ENCODE measurements at regions not wholly inside any gene's neighbourhood (a gene's known extent, or its start where the extent isn't known, plus 50 kb on each side); places are given as distances from the start of the nearest gene placed in this dataset.
"Not testable (repeated sequence)": the region's sequence is repeated elsewhere in the genome, so short reads cannot be mapped to it uniquely, and the experiment has no call there.

- no peak for TF ChIP-seq CTCF (IDR thresholded peaks at IDR 0.05; ENCODE audit: control extremely low read depth, extremely low read depth, low read depth, missing control alignments)
- ChIA-PET CTCF (no interaction called here), POLR2A (no interaction called here)
- no peak for DNase-seq (ENCODE audit: extremely low spot score)
These were observed 275.5 kb upstream of the AZI2 start for GRCh38 chr3:28624084-28624483.

DNA sequence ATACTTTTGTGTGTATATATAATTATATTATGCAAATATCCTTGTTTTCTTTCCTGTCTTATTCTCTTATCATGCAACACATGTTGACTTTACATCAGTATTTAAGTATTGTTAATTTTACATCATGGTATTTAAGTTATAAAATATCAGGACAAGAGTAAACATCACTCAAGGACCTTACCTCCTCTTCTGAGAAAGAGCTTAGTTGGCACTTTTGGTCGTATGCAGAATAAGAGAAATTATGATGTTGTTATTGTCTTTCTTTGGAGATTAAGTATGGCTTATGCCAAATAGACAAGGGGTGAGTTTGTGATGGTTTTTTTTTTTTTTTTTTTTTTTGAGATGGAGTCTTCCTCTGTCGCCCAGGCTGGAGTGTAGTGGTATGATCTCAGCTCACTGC lies 279.2 kb upstream of the AZI2 start:
- CTCF ChIA-PET; DNase-seq (ENCODE audit: extremely low spot score); POLR2A ChIA-PET: not testable (repeated sequence)

DNA sequence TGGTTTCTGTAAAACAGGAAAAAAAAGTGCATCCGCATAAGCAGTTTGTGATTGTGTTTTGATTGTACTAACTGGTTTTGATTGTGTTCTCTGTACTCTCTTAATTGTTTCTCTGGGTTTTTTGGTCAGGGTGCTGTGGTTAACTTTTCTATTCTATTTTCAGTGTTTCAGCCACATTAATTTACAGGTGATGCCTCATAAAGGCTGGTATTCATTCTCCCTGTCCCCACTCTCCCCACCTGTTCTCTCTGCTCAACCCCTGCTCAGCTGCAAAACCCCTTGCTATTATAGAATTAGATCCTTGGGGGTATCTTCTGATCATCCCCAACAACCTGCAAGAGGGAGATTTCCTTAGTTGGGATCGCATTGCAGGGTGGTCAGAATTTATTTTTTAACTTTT lies 285.4 kb upstream of the AZI2 start:
- ChIA-PET POLR2A (no interaction called here), CTCF (interaction anchor here (1.3 to 2.0 kb wide), 2 partner anchors 15 to 34 kb away, joined by 3 to 6 read pairs; no protein-coding TSS in a partner anchor)
- TF ChIP-seq CTCF (IDR thresholded peaks at IDR 0.05; ENCODE audit: control extremely low read depth, extremely low read depth, low read depth, missing control alignments): no peak
- DNase-seq (ENCODE audit: extremely low spot score): no peak

GRCh38 chr3:28637742-28638141 lies 289.1 kb upstream of the AZI2 start:
- ChIA-PET POLR2A (no interaction called here), CTCF (interaction anchor here (0.9 to 1.3 kb wide), 3 partner anchors 9 to 35 kb away, joined by 4 read pairs; no protein-coding TSS in a partner anchor)
- DNase-seq (ENCODE audit: extremely low spot score): no peak
- no peak for TF ChIP-seq CTCF (IDR thresholded peaks at IDR 0.05; ENCODE audit: control extremely low read depth, extremely low read depth, low read depth, missing control alignments)

DNA sequence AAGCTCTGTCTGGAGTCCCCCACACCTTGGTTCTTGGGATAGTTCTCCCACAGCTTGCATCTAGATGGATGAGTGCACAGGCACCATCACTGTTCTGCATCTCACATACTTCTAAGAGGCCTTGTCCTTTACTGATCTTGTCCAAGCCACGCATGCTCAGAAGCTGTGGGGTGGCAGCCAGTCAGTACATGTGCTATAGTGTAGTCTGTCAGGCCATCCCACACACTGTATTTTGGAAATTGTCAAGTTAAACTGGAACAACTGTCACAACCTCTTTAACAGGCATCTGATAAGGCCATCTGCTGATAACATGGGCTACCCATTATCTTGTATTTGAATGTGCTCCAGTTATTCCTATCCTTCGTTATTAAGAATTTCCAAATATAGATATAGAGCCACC lies 296.5 kb upstream of the AZI2 start:
- CTCF ChIA-PET: interaction anchor here (1.1 to 4.2 kb wide), 2 partner anchors 19 to 23 kb away, joined by 3 to 16 read pairs; no protein-coding TSS in a partner anchor

GRCh38 chr3:28646435-28646834 lies 297.8 kb upstream of the AZI2 start:
- CTCF ChIA-PET: interaction anchor here (1.1 to 4.2 kb wide), 2 partner anchors 8 to 22 kb away, joined by 4 to 16 read pairs; no protein-coding TSS in a partner anchor
- no peak for TF ChIP-seq CTCF (IDR thresholded peaks at IDR 0.05; ENCODE audit: control extremely low read depth, extremely low read depth, low read depth, missing control alignments)
- no peak for DNase-seq (ENCODE audit: extremely low spot score)
- POLR2A ChIA-PET: no interaction called here

More for the DNA sequence above, 296.5 kb upstream of the AZI2 start:
- DNase-seq (ENCODE audit: extremely low spot score): no peak
- TF ChIP-seq CTCF (IDR thresholded peaks at IDR 0.05; ENCODE audit: control extremely low read depth, extremely low read depth, low read depth, missing control alignments): no peak
- POLR2A ChIA-PET: no interaction called here

GRCh38 chr3:28649266-28649665 lies 300.6 kb upstream of the AZI2 start:
- POLR2A ChIA-PET: no interaction called here
- CTCF ChIA-PET: interaction anchor here (1.9 to 4.2 kb wide), 3 partner anchors 16 to 19 kb away, joined by 7 to 19 read pairs (median 16); no protein-coding TSS in a partner anchor
- no peak for DNase-seq (ENCODE audit: extremely low spot score)
- TF ChIP-seq CTCF (IDR thresholded peaks at IDR 0.05; ENCODE audit: control extremely low read depth, extremely low read depth, low read depth, missing control alignments): no peak
